SIG-M5 (cell line): ENCODE measurements at regions not wholly inside any gene's neighbourhood (a gene's known extent, or its start where the extent isn't known, plus 50 kb on each side); places are given as distances from the start of the nearest gene placed in this dataset.

Experiments used
- DNase-seq: peaks from one replicate; lab custom pipeline; 2025; lab: John Stamatoyannopoulos, UW

DNA sequence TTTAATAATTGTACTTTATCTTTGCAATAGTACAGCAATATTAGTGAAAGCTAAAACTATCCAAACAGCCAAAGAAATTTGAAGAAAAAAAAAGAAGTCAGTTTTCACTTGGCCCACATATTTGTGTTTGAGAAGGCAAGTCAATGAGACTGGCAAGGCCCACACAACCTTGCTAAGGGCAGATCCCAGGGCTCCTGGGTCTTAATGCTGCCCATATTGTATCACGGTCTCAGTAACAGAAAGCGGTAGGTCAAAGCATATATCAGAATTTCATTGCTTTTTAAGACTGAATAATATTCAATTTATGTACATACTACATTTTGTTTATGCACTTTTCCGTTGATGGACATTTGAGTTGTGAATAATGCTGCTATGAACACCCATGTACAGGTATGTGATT is 262.0 kb upstream of the TOPAZ1 start:
- DNase-seq, result no peak

- DNase-seq, result no peak
Measured at GRCh38 chr3:43994657-43995546, 246.8 kb upstream of the TOPAZ1 start.

- no peak for DNase-seq
Measured at GRCh38 chr3:43995547-43996378, 245.9 kb upstream of the TOPAZ1 start.

- DNase-seq, result no peak
Measured at GRCh38 chr3:43996379-43997301, 245.0 kb upstream of the TOPAZ1 start.

GRCh38 chr3:43997316-43997715 is 244.4 kb upstream of the TOPAZ1 start:
- no peak for DNase-seq

DNA sequence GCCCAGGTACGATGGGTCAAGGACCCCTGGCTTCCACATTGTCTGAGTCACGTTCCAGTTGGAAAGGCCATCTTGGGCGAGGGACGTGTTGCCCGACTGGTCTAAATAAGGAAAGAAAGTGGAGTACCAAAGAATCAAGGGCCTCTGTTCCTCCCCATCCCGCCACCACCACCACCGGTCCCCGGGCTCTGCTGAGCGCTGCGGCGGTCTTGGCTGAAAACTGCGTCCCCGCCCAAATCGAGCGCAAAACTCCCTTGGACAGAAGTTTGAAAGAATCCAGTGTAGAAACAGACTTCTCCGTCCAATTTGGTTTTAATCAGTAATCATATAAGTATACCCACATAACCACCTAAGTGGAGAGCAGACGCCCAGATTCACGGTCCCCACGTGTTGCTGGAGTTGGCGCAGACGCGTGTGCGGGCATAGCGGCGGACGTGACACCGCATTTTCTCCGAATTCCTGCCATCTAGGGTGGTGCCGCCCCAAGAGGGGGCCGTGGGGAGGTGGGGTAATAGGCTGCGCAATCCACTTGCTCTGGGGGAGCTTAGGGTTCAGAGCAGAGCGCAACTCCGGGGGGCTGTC is 243.8 kb upstream of the TOPAZ1 start:
- no peak for DNase-seq

GRCh38 chr3:43998370-43998835 is 243.3 kb upstream of the TOPAZ1 start:
- DNase-seq, result no peak

GRCh38 chr3:43998836-43999727 is 242.6 kb upstream of the TOPAZ1 start:
- no peak for DNase-seq

- no peak for DNase-seq
Measured at GRCh38 chr3:43999728-44000319, 241.9 kb upstream of the TOPAZ1 start.

GRCh38 chr3:44000586-44000985 is 241.1 kb upstream of the TOPAZ1 start:
- DNase-seq, result no peak

GRCh38 chr3:44001072-44001471 is 240.6 kb upstream of the TOPAZ1 start:
- no peak for DNase-seq

- no peak for DNase-seq
Measured at GRCh38 chr3:44003801-44004200, 237.9 kb upstream of the TOPAZ1 start.

DNA sequence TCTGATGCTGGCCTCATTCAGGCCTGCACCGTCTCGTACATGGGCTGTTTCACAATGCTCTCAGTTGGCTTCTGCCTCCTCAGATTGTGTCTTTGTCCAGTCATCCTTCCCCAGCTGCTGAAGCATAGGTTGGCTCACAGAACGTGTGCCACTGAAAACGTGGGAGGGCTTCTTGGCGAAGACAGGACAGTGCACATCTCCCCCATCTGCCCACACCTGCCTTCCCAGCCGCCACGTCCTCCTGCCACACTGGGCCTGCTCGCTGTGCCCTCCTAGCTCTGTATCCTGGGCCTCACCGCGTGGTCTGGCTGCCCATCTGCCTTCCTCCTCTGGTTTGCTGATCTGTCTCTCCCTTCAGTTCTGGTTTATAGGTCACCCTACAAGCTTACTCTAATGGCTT is 230.0 kb upstream of the TOPAZ1 start:
- no peak for DNase-seq

GRCh38 chr3:44012160-44012899 is 229.4 kb upstream of the TOPAZ1 start:
- DNase-seq, result no peak

GRCh38 chr3:44013967-44014366 is 227.7 kb upstream of the TOPAZ1 start:
- no peak for DNase-seq

- DNase-seq, result no peak
Measured at GRCh38 chr3:44015170-44015569, 226.5 kb upstream of the TOPAZ1 start.

DNA sequence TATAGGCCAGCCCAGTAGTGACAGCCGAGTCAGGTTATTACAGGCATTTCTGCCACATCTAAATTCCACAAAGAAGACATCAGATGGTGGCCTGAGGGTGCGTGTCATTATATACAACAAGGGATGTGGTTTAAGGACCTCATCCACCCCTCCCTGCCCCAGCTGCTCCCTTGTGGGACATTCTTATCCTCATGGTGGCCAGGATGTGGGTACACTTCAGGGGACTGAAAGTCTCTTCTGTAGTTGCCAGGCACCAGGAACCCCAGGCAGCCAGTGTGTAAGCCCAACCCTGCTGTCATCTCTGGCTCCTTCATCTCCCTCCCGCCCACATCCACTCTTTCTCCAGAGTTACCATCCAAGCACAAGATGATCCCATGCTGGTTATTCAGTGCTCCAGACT is 224.9 kb upstream of the TOPAZ1 start:
- no peak for DNase-seq

DNA sequence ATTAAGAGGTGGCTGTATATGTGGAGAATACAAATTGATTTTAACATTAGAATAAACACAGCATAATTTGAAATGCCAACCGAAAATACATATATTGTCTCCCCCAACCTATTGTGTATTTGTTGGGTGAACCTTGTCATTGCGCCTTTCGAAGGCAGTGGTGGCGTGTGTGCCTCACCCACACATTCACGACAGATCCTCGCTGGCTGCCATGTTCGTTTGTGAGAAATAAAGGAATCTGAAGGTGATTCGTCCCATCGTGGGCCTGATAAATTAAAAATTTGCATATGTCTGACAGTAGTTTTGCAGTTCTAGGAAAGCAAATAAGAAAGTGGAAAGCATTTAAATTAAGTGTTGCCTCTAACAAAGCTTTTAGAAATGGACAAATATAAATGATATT is 222.8 kb upstream of the TOPAZ1 start:
- DNase-seq, result no peak

- DNase-seq, result no peak
Measured at GRCh38 chr3:44019736-44020135, 221.9 kb upstream of the TOPAZ1 start.
